ENCODE measurements at regions not wholly inside any gene's neighbourhood (a gene's known extent, or its start where the extent isn't known, plus 50 kb on each side); places are given as distances from the start of the nearest gene placed in this dataset.

- H3K4me2 ChIP-seq (ENCODE audit: insufficient read depth, low read length) = no peak overlapping the region
- FAIRE-seq (no peak), DNase-seq (ENCODE audit: low read depth, low spot score) (no peak)
- TF ChIP-seq MYC (IDR thresholded peaks at IDR 0.05; ENCODE audit: low read depth, low read length) (no peak), JUN (IDR thresholded peaks at IDR 0.05; ENCODE audit: borderline replicate concordance, insufficient read depth, insufficient read length, low read depth) (no peak), POLR2A (IDR thresholded peaks at IDR 0.05; ENCODE audit: low read depth, low read length) (no peak), FOS (IDR thresholded peaks at IDR 0.05; ENCODE audit: borderline replicate concordance, insufficient read depth, low read length) (no peak), CTCF (IDR thresholded peaks at IDR 0.05; ENCODE audit: extremely low read depth in 1 of 2, insufficient read depth in 1 of 2, low read depth in 1 of 2, low read length in 2 of 2) (no peak), GATA2 (IDR thresholded peaks at IDR 0.05; ENCODE audit: insufficient read depth, insufficient read length, low read depth, low read length) (no peak), MAX (IDR thresholded peaks at IDR 0.05; ENCODE audit: insufficient read depth, insufficient read length) (no peak), POLR2AphosphoS5 (IDR thresholded peaks at IDR 0.05; ENCODE audit: insufficient read depth, low read depth, low read length) (no peak), EZH2 (IDR thresholded peaks at IDR 0.05; ENCODE audit: borderline replicate concordance, low read depth, low read length, severe bottlenecking) (no peak)
- intact Hi-C loops (cut with micrococcal nuclease) (no loop called here), dilution Hi-C loops (cut with MboI; ENCODE audit: extremely low pct_ligation_motif_present, low sequenced_read_pairs) (no loop called here)
- no peaks in the 10 kb centered on the region for H3K4me1 ChIP-seq (ENCODE audit: control insufficient read depth, extremely low read depth, insufficient read depth, low read length)
- no peak overlapping the region for H2AFZ ChIP-seq (ENCODE audit: low read depth, low read length)
- H3K4me3 ChIP-seq (replicated peaks in 1 of 3; ENCODE audit: insufficient read depth in 1 of 3, low read depth in 1 of 3, low read length in 3 of 3) = no peak overlapping the region
- H3K9me1 ChIP-seq (replicated peaks; ENCODE audit: control insufficient read depth, extremely low read depth, insufficient read depth, low read length) = no peaks in the 10 kb centered on the region
- H3K36me3 ChIP-seq (ENCODE audit: control insufficient read depth in 2 of 2, extremely low read depth in 1 of 2, insufficient read depth in 2 of 2, low read length in 2 of 2) = no peaks in the 10 kb centered on the region
- no TSS peak for BruUV-seq (replicated peaks)
- no peaks in the 10 kb centered on the region for H4K20me1 ChIP-seq (replicated peaks; ENCODE audit: control insufficient read depth, extremely low read depth, insufficient read depth, low read length)
- H3K27me3 ChIP-seq (ENCODE audit: control insufficient read depth in 2 of 2, insufficient read depth in 2 of 2, low read length in 2 of 2) = peaks cover 0 to 14% of the 10 kb centered on the region in 2 experiments
- no peak overlapping the region for H3K9ac ChIP-seq (replicated peaks; ENCODE audit: extremely low read depth, insufficient read depth, low read length)
- H3K79me2 ChIP-seq (ENCODE audit: control insufficient read depth, insufficient read depth, low read length) = no peaks in the 10 kb centered on the region
- ChIA-PET POLR2A (no interaction called here), CTCF (interaction anchor here (1.2 kb wide), 1 partner anchor 12 kb away, joined by 4 read pairs; no protein-coding TSS in a partner anchor)
- H3K27ac ChIP-seq (ENCODE audit: insufficient read depth, low read depth, low read length) = no peak overlapping the region
- H3K9me3 ChIP-seq (replicated peaks; ENCODE audit: control insufficient read depth, insufficient read depth, low read length) = no peaks in the 10 kb centered on the region
Observed at GRCh38 chr6:148620579-148621298, 126.1 kb upstream of the UST start.
